ENCODE measurements at regions not wholly inside any gene's neighbourhood (a gene's known extent, or its start where the extent isn't known, plus 50 kb on each side); places are given as distances from the start of the nearest gene placed in this dataset.

DNA sequence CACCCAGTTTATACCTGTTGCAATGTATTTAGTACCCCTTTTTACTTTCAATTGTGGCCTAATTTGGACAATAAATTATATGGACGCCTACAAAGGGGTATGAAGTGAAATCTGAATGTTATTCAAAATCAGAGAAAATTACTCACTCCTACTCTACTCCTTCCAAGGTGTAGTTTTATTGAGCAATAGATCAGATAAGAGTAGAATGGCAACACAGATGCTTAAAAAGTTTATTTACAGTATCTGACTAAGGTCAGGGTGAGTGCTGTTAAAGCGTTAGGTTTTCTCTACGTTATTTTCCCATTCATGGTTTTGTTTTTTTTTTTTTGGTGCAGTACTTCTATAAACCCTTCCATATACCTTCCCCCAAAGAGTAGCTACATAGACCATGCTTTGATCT is 805.6 kb downstream of the KCNA4 start:
- Histone ChIP-seq H3K27ac (no peak overlapping the region), H3K4me3 (no peak overlapping the region), H3K27me3 (no peaks in the 10 kb centered on the region), H3K4me1 (no peaks in the 10 kb centered on the region), H3K9me3 (no peaks in the 10 kb centered on the region), H3K36me3 (ENCODE audit: low read depth, missing control alignments) (no peaks in the 10 kb centered on the region)
- intact Hi-C loops (cut with DNase I; ENCODE audit: low total_unique reads): no loop called here
- TF ChIP-seq POLR2A (IDR thresholded peaks at IDR 0.05): no peak
- TF ChIP-seq, protein P1, sequence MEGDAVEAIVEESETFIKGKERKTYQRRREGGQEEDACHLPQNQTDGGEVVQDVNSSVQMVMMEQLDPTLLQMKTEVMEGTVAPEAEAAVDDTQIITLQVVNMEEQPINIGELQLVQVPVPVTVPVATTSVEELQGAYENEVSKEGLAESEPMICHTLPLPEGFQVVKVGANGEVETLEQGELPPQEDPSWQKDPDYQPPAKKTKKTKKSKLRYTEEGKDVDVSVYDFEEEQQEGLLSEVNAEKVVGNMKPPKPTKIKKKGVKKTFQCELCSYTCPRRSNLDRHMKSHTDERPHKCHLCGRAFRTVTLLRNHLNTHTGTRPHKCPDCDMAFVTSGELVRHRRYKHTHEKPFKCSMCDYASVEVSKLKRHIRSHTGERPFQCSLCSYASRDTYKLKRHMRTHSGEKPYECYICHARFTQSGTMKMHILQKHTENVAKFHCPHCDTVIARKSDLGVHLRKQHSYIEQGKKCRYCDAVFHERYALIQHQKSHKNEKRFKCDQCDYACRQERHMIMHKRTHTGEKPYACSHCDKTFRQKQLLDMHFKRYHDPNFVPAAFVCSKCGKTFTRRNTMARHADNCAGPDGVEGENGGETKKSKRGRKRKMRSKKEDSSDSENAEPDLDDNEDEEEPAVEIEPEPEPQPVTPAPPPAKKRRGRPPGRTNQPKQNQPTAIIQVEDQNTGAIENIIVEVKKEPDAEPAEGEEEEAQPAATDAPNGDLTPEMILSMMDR (IDR thresholded peaks at IDR 0.05): no peak
- WGBS, 2 donors: 75 to 81% methylated on average over 3 of the region's 3 CpGs
- DNase-seq: no peak

- Histone ChIP-seq H3K4me3 (no peak overlapping the region), H3K9me3 (no peaks in the 10 kb centered on the region), H3K27me3 (no peaks in the 10 kb centered on the region), H3K27ac (no peak overlapping the region), H3K36me3 (ENCODE audit: low read depth, missing control alignments) (no peaks in the 10 kb centered on the region), H3K4me1 (no peaks in the 10 kb centered on the region)
- TF ChIP-seq POLR2A (IDR thresholded peaks at IDR 0.05): no peak
- TF ChIP-seq, protein P1 (IDR thresholded peaks at IDR 0.05): no peak
- intact Hi-C loops (cut with DNase I; ENCODE audit: low total_unique reads): no loop called here
- no peak for DNase-seq
- WGBS, 2 donors: 87% methylated on average over 2 of the region's 2 CpGs
Measured at GRCh38 chr11:29210426-29210825, 806.4 kb downstream of the KCNA4 start.

- no peak overlapping the region for H3K27ac ChIP-seq
- TF ChIP-seq, protein P1 (IDR thresholded peaks at IDR 0.05): no peak
- no peaks in the 10 kb centered on the region for H3K36me3 ChIP-seq (ENCODE audit: low read depth, missing control alignments)
- WGBS, 2 donors: 74 to 79% methylated on average over 2 of the region's 2 CpGs
- H3K4me1 ChIP-seq: no peaks in the 10 kb centered on the region
- intact Hi-C loops (cut with DNase I; ENCODE audit: low total_unique reads): no loop called here
- H3K4me3 ChIP-seq: no peak overlapping the region
- no peaks in the 10 kb centered on the region for H3K9me3 ChIP-seq
- DNase-seq: no peak
- no peaks in the 10 kb centered on the region for H3K27me3 ChIP-seq
Measured at GRCh38 chr11:29208117-29208516, 808.7 kb downstream of the KCNA4 start.

GRCh38 chr11:29200791-29201562 is 815.9 kb downstream of the KCNA4 start:
- H3K9me3 ChIP-seq: no peaks in the 10 kb centered on the region
- TF ChIP-seq POLR2A (IDR thresholded peaks at IDR 0.05): no peak
- TF ChIP-seq, protein P1 (IDR thresholded peaks at IDR 0.05): no peak
- intact Hi-C loops (cut with DNase I; ENCODE audit: low total_unique reads): no loop called here
- H3K4me3 ChIP-seq: no peak overlapping the region
- 50 to 65% methylated on average over 11 of the region's 11 CpGs for WGBS, 2 donors
- no peaks in the 10 kb centered on the region for H3K4me1 ChIP-seq
- no peak for DNase-seq
- H3K27me3 ChIP-seq: no peaks in the 10 kb centered on the region
- no peaks in the 10 kb centered on the region for H3K36me3 ChIP-seq (ENCODE audit: low read depth, missing control alignments)
- H3K27ac ChIP-seq: no peak overlapping the region

DNA sequence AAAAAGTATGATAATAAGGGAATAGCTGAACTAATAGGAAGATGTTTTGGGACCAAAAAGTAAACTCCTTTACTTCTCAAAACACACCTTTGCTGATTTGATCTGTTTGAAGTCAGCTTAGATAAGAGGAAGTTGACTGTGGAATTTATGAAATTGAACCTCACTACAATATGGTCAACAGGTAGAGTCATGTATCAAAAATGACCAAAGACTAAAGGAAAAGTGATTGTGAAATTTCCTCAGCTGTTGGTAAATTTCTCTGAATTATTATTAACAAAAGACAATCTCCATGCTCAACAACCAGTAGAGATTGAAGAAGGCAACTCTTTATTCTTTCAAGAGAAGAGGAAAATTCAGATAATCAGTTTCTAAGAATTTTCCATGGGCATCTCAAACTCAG is 826.5 kb downstream of the KCNA4 start:
- intact Hi-C loops (cut with DNase I; ENCODE audit: low total_unique reads): no loop called here
- no peaks in the 10 kb centered on the region for H3K27me3 ChIP-seq
- TF ChIP-seq POLR2A (IDR thresholded peaks at IDR 0.05): no peak
- TF ChIP-seq, protein P1 (IDR thresholded peaks at IDR 0.05): no peak
- H3K4me3 ChIP-seq: no peak overlapping the region
- no peak overlapping the region for H3K27ac ChIP-seq
- H3K36me3 ChIP-seq (ENCODE audit: low read depth, missing control alignments): no peaks in the 10 kb centered on the region
- H3K4me1 ChIP-seq: no peaks in the 10 kb centered on the region
- H3K9me3 ChIP-seq: no peaks in the 10 kb centered on the region
- no peak for DNase-seq
